Activated T-helper 2 cell treated with anti-CD3 and anti-CD28 coated beads, Interferon-gamma antibody, Interleukin-2, Interleukin-4, amounts not matched to agents 10 μg/mL and 5 μg/mL and 100 μg/mL, durations not matched to agents 14 hours and 24 hours and 36 hours (primary cell): ENCODE measurements at regions not wholly inside any gene's neighbourhood (a gene's known extent, or its start where the extent isn't known, plus 50 kb on each side); places are given as distances from the start of the nearest gene placed in this dataset.

Experiments used
- DNase-seq: peaks from one replicate; pipeline ENCODE4 v3.0.0; 2021; ENCODE audit warnings: low spot score
- H3K27ac Mint-ChIP-seq: one replicate; pipeline ENCODE4 v1.8.0; 2021; ENCODE audit warnings: mixed read lengths
- H3K27me3 Mint-ChIP-seq: one replicate; pipeline ENCODE4 v1.8.0; 2021; ENCODE audit warnings: low read depth, mixed read lengths
- H3K36me3 Mint-ChIP-seq: one replicate; pipeline ENCODE4 v1.8.0; 2021; ENCODE audit warnings: low read depth, mixed read lengths
- H3K4me1 Mint-ChIP-seq: one replicate; pipeline ENCODE4 v1.8.0; 2021; ENCODE audit warnings: low read depth, mixed read lengths
- H3K4me3 Mint-ChIP-seq: one replicate; pipeline ENCODE4 v1.8.0; 2021; ENCODE audit warnings: low read depth, mild to moderate bottlenecking, moderate library complexity, mixed read lengths
- H3K9me3 Mint-ChIP-seq: one replicate; pipeline ENCODE4 v1.8.0; 2021; ENCODE audit warnings: mixed read lengths
- intact Hi-C: fragments of 100-400 bp; cut with micrococcal nuclease; formaldehyde crosslinking; loops from one replicate; pipeline ENCODE4 v1.15.1; 2023

GRCh38 chr22:48640890-48641841 lies 1186.5 kb downstream of the BRD1 start:
- H3K9me3 Mint-ChIP-seq, result no peaks in the 10 kb centered on the region
- no peaks in the 10 kb centered on the region for H3K36me3 Mint-ChIP-seq
- DNase-seq, result no peak
- H3K27me3 Mint-ChIP-seq, result no peaks in the 10 kb centered on the region
- H3K27ac Mint-ChIP-seq, result no peak overlapping the region
- intact Hi-C loops, result no loop called here
- H3K4me3 Mint-ChIP-seq, result no peak overlapping the region
- H3K4me1 Mint-ChIP-seq, result no peaks in the 10 kb centered on the region

- Mint-ChIP-seq H3K36me3 (no peaks in the 10 kb centered on the region), H3K27me3 (no peaks in the 10 kb centered on the region), H3K27ac (no peak overlapping the region), H3K4me3 (no peak overlapping the region), H3K4me1 (no peaks in the 10 kb centered on the region), H3K9me3 (no peaks in the 10 kb centered on the region)
- DNase-seq, result no peak
- intact Hi-C loops, result no loop called here
Observed at GRCh38 chr22:48639896-48640748, 1187.6 kb downstream of the BRD1 start.

GRCh38 chr22:48639021-48639795 lies 1188.5 kb downstream of the BRD1 start:
- H3K4me3 Mint-ChIP-seq, result no peak overlapping the region
- no peak overlapping the region for H3K27ac Mint-ChIP-seq
- no peak for DNase-seq
- no peaks in the 10 kb centered on the region for H3K36me3 Mint-ChIP-seq
- H3K4me1 Mint-ChIP-seq, result no peaks in the 10 kb centered on the region
- intact Hi-C loops, result no loop called here
- no peaks in the 10 kb centered on the region for H3K9me3 Mint-ChIP-seq
- H3K27me3 Mint-ChIP-seq, result no peaks in the 10 kb centered on the region

GRCh38 chr22:48637231-48637630 lies 1190.4 kb downstream of the BRD1 start:
- intact Hi-C loops, result no loop called here
- DNase-seq, result no peak
- Mint-ChIP-seq H3K27ac (no peak overlapping the region), H3K27me3 (no peaks in the 10 kb centered on the region), H3K4me3 (no peak overlapping the region), H3K9me3 (no peaks in the 10 kb centered on the region), H3K4me1 (no peaks in the 10 kb centered on the region), H3K36me3 (no peaks in the 10 kb centered on the region)

- intact Hi-C loops, result no loop called here
- DNase-seq, result no peak
- no peak overlapping the region for H3K4me3 Mint-ChIP-seq
- H3K27ac Mint-ChIP-seq, result no peak overlapping the region
- no peaks in the 10 kb centered on the region for H3K36me3 Mint-ChIP-seq
- no peaks in the 10 kb centered on the region for H3K4me1 Mint-ChIP-seq
- H3K9me3 Mint-ChIP-seq, result no peaks in the 10 kb centered on the region
- H3K27me3 Mint-ChIP-seq, result no peaks in the 10 kb centered on the region
Observed at GRCh38 chr22:48636746-48637145, 1190.9 kb downstream of the BRD1 start.

GRCh38 chr22:48635816-48636215 lies 1191.9 kb downstream of the BRD1 start:
- Mint-ChIP-seq H3K4me1 (no peaks in the 10 kb centered on the region), H3K9me3 (no peaks in the 10 kb centered on the region), H3K27ac (no peak overlapping the region), H3K4me3 (no peak overlapping the region), H3K36me3 (no peaks in the 10 kb centered on the region), H3K27me3 (no peaks in the 10 kb centered on the region)
- intact Hi-C loops, result no loop called here
- DNase-seq, result no peak

- intact Hi-C loops, result no loop called here
Observed at GRCh38 chr22:48635031-48635430, 1192.6 kb downstream of the BRD1 start.

GRCh38 chr22:48633996-48634836 lies 1193.5 kb downstream of the BRD1 start:
- Mint-ChIP-seq H3K27me3 (no peaks in the 10 kb centered on the region), H3K9me3 (no peaks in the 10 kb centered on the region), H3K4me1 (no peaks in the 10 kb centered on the region), H3K36me3 (no peaks in the 10 kb centered on the region), H3K4me3 (no peak overlapping the region), H3K27ac (no peak overlapping the region)
- no peak for DNase-seq
- intact Hi-C loops, result no loop called here

More at GRCh38 chr22:48635031-48635430, 1192.6 kb downstream of the BRD1 start:
- no peak overlapping the region for H3K27ac Mint-ChIP-seq
- no peak for DNase-seq
- no peak overlapping the region for H3K4me3 Mint-ChIP-seq
- H3K27me3 Mint-ChIP-seq, result no peaks in the 10 kb centered on the region
- no peaks in the 10 kb centered on the region for H3K9me3 Mint-ChIP-seq
- no peaks in the 10 kb centered on the region for H3K4me1 Mint-ChIP-seq
- H3K36me3 Mint-ChIP-seq, result no peaks in the 10 kb centered on the region

- DNase-seq, result no peak
- intact Hi-C loops, result no loop called here
- H3K4me3 Mint-ChIP-seq, result no peak overlapping the region
- H3K4me1 Mint-ChIP-seq, result no peaks in the 10 kb centered on the region
- no peaks in the 10 kb centered on the region for H3K36me3 Mint-ChIP-seq
- no peak overlapping the region for H3K27ac Mint-ChIP-seq
- H3K9me3 Mint-ChIP-seq, result no peaks in the 10 kb centered on the region
- H3K27me3 Mint-ChIP-seq, result no peaks in the 10 kb centered on the region
Observed at GRCh38 chr22:48632646-48633246, 1194.9 kb downstream of the BRD1 start.

GRCh38 chr22:48631288-48631863 lies 1196.3 kb downstream of the BRD1 start:
- intact Hi-C loops, result no loop called here
- no peak overlapping the region for H3K4me3 Mint-ChIP-seq
- no peak for DNase-seq
- H3K9me3 Mint-ChIP-seq, result no peaks in the 10 kb centered on the region
- no peaks in the 10 kb centered on the region for H3K36me3 Mint-ChIP-seq
- peaks cover 6% of the 10 kb centered on the region for H3K27me3 Mint-ChIP-seq
- no peak overlapping the region for H3K27ac Mint-ChIP-seq
- H3K4me1 Mint-ChIP-seq, result no peaks in the 10 kb centered on the region

GRCh38 chr22:48630848-48631247 lies 1196.8 kb downstream of the BRD1 start:
- no peaks in the 10 kb centered on the region for H3K4me1 Mint-ChIP-seq
- no peak overlapping the region for H3K27ac Mint-ChIP-seq
- no peak overlapping the region for H3K4me3 Mint-ChIP-seq
- H3K27me3 Mint-ChIP-seq, result peaks cover 11% of the 10 kb centered on the region
- H3K9me3 Mint-ChIP-seq, result no peaks in the 10 kb centered on the region
- intact Hi-C loops, result no loop called here
- H3K36me3 Mint-ChIP-seq, result no peaks in the 10 kb centered on the region
- DNase-seq, result no peak
